Naive B cell (primary cell): ENCODE measurements at regions not wholly inside any gene's neighbourhood (a gene's known extent, or its start where the extent isn't known, plus 50 kb on each side); places are given as distances from the start of the nearest gene placed in this dataset.
"Not testable (repeated sequence)": the region's sequence is repeated elsewhere in the genome, so short reads cannot be mapped to it uniquely, and the experiment has no call there.

Source experiments
- ATAC-seq, 2 donors: fragments of 150-1000 bp; cut with Tn5 transposase; 2 replicates each; pipeline ENCODE4 v1.10.0; 2021; ENCODE audit warnings: low read depth in 2 of 2, mild to moderate bottlenecking in 2 of 2, moderate library complexity in 2 of 2
- DNase-seq: peaks from one replicate; pipeline ENCODE4 v3.0.0; 2022
- H3K27ac Mint-ChIP-seq, 6 donors: one replicate each; pipeline ENCODE4 v1.8.0; 2020 to 2022; ENCODE audit warnings: mild to moderate bottlenecking in 6 of 6, mixed read lengths in 6 of 6, moderate library complexity in 5 of 6, inconsistent platforms in 2 of 6
- H3K27me3 Mint-ChIP-seq, 3 donors: one replicate each; pipeline ENCODE4 v1.8.0; 2021 to 2022; ENCODE audit warnings: mixed read lengths in 3 of 3, mild to moderate bottlenecking in 1 of 3
- H3K36me3 Mint-ChIP-seq, 2 donors: one replicate each; pipeline ENCODE4 v1.8.0; 2020 to 2022; ENCODE audit warnings: mixed read lengths in 2 of 2, inconsistent platforms in 1 of 2, mild to moderate bottlenecking in 1 of 2
- H3K4me1 Mint-ChIP-seq, 3 donors: one replicate each; pipeline ENCODE4 v1.8.0; 2020 to 2022; ENCODE audit warnings: mixed read lengths in 3 of 3, inconsistent platforms in 1 of 3, mild to moderate bottlenecking in 1 of 3, moderate library complexity in 1 of 3
- H3K4me3 Mint-ChIP-seq, 8 donors: one replicate each; pipeline ENCODE4 v1.8.0; 2020 to 2022; ENCODE audit warnings: mild to moderate bottlenecking in 8 of 8, mixed read lengths in 8 of 8, moderate library complexity in 8 of 8, inconsistent platforms in 2 of 8
- H3K9me3 Mint-ChIP-seq, 7 donors: one replicate each; pipeline ENCODE4 v1.8.0; 2020 to 2022; ENCODE audit warnings: mixed read lengths in 7 of 7, mild to moderate bottlenecking in 5 of 7, inconsistent platforms in 2 of 7, moderate library complexity in 1 of 7

DNA sequence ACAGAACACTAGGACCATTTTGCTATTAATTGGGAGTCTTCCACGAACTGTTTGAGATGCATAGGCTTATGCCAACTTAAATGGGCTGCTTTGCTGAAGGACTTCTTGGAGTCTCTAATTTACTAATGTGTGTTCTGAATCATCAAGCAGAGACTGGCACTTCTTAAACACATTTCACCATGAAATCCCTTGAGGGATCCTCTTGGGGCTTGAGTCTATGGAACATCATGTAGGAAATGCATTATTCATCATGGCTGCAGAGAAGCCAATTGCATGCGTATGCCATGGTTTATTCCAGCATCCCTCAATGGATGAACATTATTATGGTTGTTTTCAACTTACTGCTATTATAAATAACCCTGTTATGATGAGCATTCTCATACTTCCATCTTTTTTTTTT lies 73.4 kb downstream of the FGD2 start:
- Mint-ChIP-seq H3K9me3 (no peaks in the 10 kb centered on the region), H3K4me1 (no peaks in the 10 kb centered on the region), H3K36me3 (no peaks in the 10 kb centered on the region), H3K4me3 (no peak overlapping the region), H3K27me3 (peaks cover 0 to 12% (median 4%) of the 10 kb centered on the region in 3 donors), H3K27ac (no peak overlapping the region)
- DNase-seq = no peak
- ATAC-seq = no peak

DNA sequence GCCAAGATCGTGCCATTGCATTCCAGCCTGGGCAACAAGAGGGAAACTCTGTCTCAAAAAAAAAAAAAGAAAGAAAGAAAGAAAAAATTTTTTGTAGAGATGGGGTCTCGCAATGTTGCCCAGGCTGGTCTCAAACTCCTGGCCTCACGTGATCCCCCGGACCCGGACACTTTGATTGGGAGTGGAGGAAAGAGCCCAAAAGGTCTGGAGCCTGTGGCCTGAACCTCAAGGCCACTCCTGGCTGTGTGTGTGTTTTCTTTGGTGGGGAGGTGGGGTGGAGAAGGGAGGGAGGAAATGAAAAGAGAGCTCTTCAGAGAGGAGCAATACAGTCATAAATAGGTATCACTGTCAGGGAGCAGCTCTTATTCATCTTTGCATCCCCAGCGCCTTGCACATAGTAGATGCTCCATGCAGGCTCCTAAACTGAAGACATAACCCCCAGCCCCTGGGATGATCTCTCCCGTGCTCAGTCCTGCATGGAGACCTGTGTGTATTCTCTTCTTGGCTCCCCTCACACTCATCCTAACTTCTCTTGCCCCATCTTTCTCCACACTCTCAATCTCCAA lies 75.7 kb downstream of the FGD2 start:
- H3K27ac Mint-ChIP-seq = peak overlapping the region in 2 of 6 donors; percentile 12
- DNase-seq = no peak

DNA sequence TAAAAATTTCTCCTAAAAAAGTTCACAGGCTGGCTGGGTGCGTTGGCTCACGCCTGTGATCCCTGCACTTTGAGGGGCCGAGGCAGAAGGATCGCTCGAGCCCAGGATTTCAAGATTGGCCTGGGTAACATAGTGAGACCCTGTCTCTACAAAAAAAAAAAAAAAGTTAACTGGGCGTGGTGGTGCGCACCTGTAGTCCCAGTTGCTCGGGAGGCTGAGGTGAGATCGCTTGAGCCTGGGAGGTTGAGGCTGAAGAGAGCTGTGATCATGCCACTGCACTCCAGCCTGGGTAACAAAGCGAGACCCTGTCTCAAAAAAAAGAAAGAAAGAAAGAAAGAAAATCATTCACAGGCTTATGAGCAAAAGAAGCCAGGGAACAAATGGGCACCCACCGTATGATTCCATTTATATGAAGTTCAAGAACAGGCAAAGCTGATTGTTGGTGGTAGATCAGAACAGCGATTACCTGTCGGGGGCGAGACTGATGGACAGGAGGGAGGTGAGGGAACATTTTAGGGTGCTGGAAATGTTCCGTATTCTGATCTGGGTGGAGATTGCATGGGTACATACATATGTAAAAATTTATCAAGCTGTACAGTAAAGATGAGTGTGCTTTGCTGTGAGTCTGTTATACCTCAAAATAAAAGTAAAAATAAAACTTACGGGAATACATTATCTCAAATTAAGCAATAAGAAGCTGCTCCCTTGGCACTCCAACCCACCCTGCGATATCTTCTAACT lies 77.1 kb downstream of the FGD2 start:
- H3K27ac Mint-ChIP-seq = peak overlapping the region in 1 of 6 donors; percentile 28

More for the DNA sequence above, 75.7 kb downstream of the FGD2 start:
- H3K4me1 Mint-ChIP-seq = no peaks in the 10 kb centered on the region
- H3K36me3 Mint-ChIP-seq = no peaks in the 10 kb centered on the region
- no peak for ATAC-seq
- H3K4me3 Mint-ChIP-seq = no peak overlapping the region
- no peaks in the 10 kb centered on the region for H3K9me3 Mint-ChIP-seq
- H3K27me3 Mint-ChIP-seq = peaks cover 0 to 12% (median 4%) of the 10 kb centered on the region in 3 donors

DNA sequence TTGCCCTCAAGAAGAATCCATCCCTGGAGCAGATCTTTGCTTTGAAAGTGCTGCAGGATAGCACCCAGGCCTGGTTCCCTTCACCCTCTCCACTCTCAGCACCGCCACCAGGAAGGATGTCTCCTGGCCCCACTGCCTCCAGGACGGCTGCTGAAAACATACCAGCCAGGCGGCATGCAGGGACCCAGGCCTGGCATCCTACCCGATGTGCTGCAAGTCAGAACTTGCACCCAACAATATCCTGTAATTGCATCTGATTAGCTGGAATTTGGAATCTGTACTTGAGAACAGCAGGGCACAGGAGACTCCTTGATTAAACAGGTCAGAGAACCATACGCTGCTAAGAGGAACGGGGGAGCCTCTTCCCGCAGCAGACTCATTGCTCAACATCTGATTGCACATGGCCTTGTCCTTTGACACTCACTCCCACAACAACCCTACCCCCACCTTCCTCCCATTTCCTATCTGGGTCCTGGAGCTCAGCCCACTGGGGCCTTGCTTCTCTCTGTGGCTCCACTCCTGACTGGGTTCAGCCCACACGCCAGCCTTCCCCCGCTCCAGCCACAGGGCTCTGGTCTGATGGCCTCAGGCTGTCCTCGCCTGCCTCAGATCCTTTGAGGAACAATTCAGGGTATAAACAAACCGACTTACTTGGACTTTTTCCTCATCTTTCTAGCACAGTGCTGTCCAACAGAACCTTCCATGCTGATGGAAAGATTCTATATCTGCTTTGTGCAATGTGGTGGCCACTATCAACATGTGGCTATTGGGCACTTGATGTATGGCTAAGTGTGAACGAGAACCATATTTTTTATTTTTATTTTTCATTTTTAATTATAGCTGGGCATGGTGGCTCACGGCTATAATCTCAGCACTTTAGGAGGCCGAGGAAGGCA lies 78.0 kb downstream of the FGD2 start:
- H3K27ac Mint-ChIP-seq = peak overlapping the region in 3 of 6 donors; percentile 29 to 57 (median 54)

More for the DNA sequence above, 77.1 kb downstream of the FGD2 start:
- Mint-ChIP-seq H3K4me3 (no peak overlapping the region), H3K4me1 (no peaks in the 10 kb centered on the region), H3K27me3 (peaks cover 0 to 7% (median 4%) of the 10 kb centered on the region in 3 donors), H3K36me3 (no peaks in the 10 kb centered on the region), H3K9me3 (no peaks in the 10 kb centered on the region)
- DNase-seq = no peak
- ATAC-seq = no peak

DNA sequence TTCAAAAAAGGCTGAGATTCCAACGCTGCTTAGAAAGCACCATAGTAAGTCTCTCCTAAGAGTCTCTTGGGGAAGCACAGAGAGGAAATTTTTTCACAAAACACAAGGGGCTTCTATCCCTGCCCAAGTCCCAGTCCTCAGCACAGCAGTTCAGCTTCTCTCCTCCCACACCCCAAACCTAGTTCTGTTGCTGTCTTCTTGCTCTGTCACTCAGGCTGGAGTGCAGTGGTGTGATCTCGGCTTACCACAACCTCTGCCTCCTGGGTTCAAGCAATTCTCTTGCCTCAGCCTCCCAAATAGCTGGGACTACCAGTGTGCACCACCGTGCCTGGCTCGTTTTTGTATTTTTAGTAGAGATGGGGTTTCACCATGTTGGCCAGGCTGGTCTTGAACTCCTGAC lies 79.2 kb downstream of the FGD2 start:
- H3K27ac Mint-ChIP-seq, H3K27me3 Mint-ChIP-seq, H3K4me1 Mint-ChIP-seq, DNase-seq, H3K9me3 Mint-ChIP-seq, H3K36me3 Mint-ChIP-seq, ATAC-seq, H3K4me3 Mint-ChIP-seq: not testable (repeated sequence)

More for the DNA sequence above, 78.0 kb downstream of the FGD2 start:
- DNase-seq = no peak
- Mint-ChIP-seq H3K9me3 (no peaks in the 10 kb centered on the region), H3K4me1 (no peaks in the 10 kb centered on the region), H3K36me3 (no peaks in the 10 kb centered on the region), H3K27me3 (peaks cover 0 to 4% (median 4%) of the 10 kb centered on the region in 3 donors), H3K4me3 (no peak overlapping the region)
- ATAC-seq = no peak

DNA sequence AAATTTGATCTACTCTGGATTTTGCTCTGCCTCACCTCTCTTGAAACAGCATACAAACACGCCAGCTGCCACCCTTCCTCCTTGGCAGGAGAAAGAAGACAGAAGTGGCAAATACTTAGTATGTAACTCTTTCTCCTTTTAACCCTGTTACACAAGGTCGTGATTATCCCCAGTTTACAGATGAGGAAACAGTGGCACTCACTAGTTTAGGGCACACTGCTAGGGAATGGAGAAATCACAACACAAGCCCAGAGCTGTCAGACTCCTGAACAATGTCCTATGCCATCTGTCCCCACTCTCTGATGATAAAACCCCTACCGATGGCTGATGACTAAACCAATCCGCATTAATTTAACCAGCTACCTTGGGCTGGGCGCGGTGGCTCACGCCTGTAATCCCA lies 79.7 kb downstream of the FGD2 start:
- DNase-seq (no peak), ATAC-seq (no peak)
- H3K27ac Mint-ChIP-seq = peak overlapping the region in 1 of 6 donors; percentile 20
- H3K9me3 Mint-ChIP-seq = no peaks in the 10 kb centered on the region
- no peaks in the 10 kb centered on the region for H3K36me3 Mint-ChIP-seq
- peaks cover 0 to 9% (median 4%) of the 10 kb centered on the region in 3 donors for H3K27me3 Mint-ChIP-seq
- no peaks in the 10 kb centered on the region for H3K4me1 Mint-ChIP-seq
- no peak overlapping the region for H3K4me3 Mint-ChIP-seq

DNA sequence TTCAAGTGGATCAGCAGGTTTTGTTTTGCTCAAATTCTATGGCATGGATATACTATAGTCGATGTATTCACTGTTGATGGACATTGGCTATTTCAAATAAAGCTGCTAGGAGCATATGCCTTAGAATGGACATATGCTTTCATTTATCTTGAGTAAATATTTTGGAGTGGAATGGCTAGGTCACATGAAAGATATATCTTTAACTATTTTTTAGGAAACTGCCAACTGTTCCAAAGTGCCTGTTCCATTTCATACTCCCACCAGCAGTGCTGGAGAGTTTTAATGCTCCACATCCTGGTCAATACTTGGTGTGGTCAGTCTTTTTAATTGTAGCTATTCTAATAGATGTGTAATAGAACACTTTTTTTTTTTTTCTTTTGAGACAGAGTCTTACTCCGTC lies 81.1 kb upstream of the PIM1 start:
- H3K36me3 Mint-ChIP-seq = no peaks in the 10 kb centered on the region
- H3K4me3 Mint-ChIP-seq = no peak overlapping the region
- no peak for ATAC-seq
- no peaks in the 10 kb centered on the region for H3K9me3 Mint-ChIP-seq
- peaks cover 0 to 5% (median 0%) of the 10 kb centered on the region in 3 donors for H3K27me3 Mint-ChIP-seq
- DNase-seq = no peak
- no peak overlapping the region for H3K27ac Mint-ChIP-seq
- H3K4me1 Mint-ChIP-seq = no peaks in the 10 kb centered on the region

DNA sequence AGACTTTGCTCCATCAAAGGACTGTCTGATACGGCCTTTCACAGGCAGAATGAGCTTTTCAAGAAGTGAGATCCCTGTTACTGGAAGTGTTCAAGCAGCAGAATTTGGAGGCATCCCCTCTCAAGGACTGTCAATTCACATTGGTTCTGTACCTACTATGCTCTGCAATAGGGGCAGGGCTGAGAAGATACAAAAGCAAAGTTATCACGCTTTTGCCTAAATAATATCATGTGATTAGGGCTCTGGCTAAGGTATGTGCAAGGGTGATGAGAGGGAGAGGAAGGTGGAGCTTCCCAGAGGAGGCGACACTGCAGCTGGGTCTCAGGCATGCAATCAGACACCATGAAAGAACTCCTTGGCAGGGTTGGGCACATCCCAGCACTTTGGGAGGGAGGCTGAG lies 80.2 kb upstream of the PIM1 start:
- Mint-ChIP-seq H3K9me3 (no peaks in the 10 kb centered on the region), H3K27me3 (peaks cover 0 to 5% (median 0%) of the 10 kb centered on the region in 3 donors), H3K4me1 (no peaks in the 10 kb centered on the region), H3K36me3 (no peaks in the 10 kb centered on the region), H3K27ac (peak overlapping the region in 1 of 6 donors; percentile 53), H3K4me3 (no peak overlapping the region)
- ATAC-seq (no peak), DNase-seq (no peak)

DNA sequence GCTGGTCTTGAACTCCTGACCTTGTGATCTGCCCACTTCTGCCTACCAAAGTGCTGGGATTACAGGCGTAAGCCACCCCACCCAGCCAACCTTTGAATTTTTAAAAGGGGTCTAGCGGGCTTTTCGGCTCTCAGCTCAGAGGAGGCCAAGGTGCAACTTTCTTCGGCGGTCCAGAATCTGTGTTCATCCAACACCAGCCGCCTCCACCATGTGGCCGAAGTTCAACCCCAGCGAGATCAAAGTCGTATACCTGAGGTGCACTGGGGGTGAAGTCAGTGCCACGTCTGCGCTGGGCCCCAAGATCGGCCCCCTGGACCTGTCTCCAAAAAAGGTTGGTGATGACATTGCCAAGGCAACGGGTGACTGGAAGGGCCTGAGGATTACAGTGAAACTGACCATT lies 78.8 kb upstream of the PIM1 start:
- not testable (repeated sequence) for H3K27me3 Mint-ChIP-seq, H3K27ac Mint-ChIP-seq, H3K4me1 Mint-ChIP-seq, DNase-seq, H3K9me3 Mint-ChIP-seq, ATAC-seq, H3K36me3 Mint-ChIP-seq
- peak overlapping the region in 2 of 8 donors; percentile 6 to 25 for H3K4me3 Mint-ChIP-seq

DNA sequence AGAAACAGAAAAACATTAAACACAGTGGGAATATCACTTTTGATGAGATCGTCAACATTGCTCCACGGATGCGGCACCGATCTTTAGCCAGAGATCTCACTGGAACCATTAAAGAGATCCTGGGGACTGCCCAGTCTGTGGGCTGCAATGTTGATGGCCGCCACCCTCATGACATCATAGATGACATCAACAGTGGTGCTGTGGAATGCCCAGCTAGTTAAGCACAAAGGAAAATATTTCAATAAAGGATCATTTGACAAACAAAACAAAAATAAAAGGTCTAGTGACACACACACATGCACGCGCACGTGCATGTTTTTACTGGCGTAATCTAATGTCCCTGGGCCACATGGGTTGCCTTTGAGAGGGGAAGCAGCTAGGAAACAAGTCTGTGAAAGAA lies 78.4 kb upstream of the PIM1 start:
- H3K4me3 Mint-ChIP-seq, H3K4me1 Mint-ChIP-seq, H3K27me3 Mint-ChIP-seq, H3K36me3 Mint-ChIP-seq, H3K27ac Mint-ChIP-seq, H3K9me3 Mint-ChIP-seq, DNase-seq, ATAC-seq: not testable (repeated sequence)

DNA sequence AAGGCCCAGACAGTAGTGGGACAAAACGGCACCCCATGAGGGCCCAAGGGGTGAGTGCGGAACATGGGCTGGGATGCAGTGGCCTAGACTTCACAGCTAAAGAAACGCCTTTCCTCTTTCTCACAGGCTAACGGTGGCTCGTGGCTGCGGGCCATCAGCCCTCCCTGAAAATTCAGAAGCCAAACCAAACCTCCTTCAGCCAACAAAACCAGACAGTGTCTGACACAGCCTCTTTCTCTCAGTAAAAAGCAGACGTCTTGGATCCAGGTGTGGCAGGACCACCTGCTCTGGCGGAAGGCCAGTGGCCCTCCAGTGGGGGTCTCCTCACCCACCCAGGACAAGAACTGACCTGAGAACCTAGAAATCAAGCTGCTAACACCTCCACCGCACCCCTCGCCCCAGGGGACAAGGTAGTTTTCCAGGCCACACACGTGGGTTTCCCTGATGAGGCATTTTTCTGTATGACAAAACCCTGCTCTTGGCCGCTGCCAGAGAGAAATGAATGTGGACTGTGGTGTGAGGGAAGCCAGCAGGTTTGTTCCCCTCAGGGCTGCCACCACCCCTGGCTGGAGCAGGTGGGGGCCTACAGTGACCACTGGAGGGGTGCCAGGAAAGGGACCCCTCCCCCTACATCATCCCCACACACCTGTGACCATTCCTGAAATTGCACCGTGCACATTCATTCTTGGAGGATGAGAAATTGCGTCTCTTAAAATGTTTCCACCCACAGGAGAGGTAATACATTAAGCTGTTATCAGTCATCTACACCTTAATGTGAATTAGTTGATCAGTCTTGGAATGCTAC lies 76.8 kb upstream of the PIM1 start:
- H3K36me3 Mint-ChIP-seq = no peaks in the 10 kb centered on the region
- peak overlapping the region in 2 of 6 donors; percentile 18 to 77 for H3K27ac Mint-ChIP-seq

DNA sequence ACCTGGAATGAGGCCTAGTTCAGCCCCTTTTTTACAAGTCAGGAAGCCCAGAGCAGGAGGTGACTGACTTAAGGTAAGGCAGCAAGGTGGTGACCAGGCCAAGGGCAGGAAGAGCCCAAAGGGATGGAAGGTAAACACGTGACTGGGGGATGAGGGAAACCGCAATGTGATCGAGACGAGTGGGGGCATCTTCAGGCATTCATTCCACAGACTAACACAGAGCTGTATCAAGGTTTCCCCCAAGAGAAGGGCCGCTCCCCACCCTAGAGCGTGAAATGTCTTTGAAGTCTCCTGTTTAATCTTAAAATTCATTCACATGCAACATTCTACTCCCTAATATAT lies 76.3 kb upstream of the PIM1 start:
- H3K36me3 Mint-ChIP-seq = no peaks in the 10 kb centered on the region
- no peaks in the 10 kb centered on the region for H3K4me1 Mint-ChIP-seq
- no peaks in the 10 kb centered on the region for H3K9me3 Mint-ChIP-seq
- no peak overlapping the region for H3K4me3 Mint-ChIP-seq
- ATAC-seq (no peak), DNase-seq (no peak)
- peak overlapping the region in 2 of 6 donors; percentile 32 to 77 for H3K27ac Mint-ChIP-seq
- H3K27me3 Mint-ChIP-seq = peaks cover 0 to 5% (median 0%) of the 10 kb centered on the region in 3 donors

More for the DNA sequence above, 76.8 kb upstream of the PIM1 start:
- H3K4me3 Mint-ChIP-seq = no peak overlapping the region
- no peaks in the 10 kb centered on the region for H3K9me3 Mint-ChIP-seq
- DNase-seq (no peak), ATAC-seq (no peak)
- peaks cover 0 to 5% (median 0%) of the 10 kb centered on the region in 3 donors for H3K27me3 Mint-ChIP-seq
- no peaks in the 10 kb centered on the region for H3K4me1 Mint-ChIP-seq

DNA sequence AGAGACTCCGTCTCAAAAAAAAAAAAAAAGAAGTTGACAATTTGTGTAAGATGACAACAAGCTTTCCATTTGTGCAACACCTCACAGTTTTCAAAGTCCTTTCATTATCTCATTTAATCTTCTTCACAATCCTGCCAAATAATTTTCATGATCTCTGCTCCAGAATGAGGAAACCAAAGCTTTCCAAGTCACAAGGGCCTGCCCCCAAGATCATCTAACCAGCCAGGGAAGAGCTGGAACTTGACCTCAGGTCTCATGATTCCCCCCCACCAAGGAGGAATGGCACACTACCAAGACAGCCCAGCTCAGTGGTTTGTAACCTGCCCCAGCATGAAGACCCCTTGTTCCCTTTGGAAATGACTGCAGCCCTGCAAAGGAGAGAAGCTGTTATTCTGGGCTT lies 74.0 kb upstream of the PIM1 start:
- Mint-ChIP-seq H3K27ac (no peak overlapping the region), H3K36me3 (no peaks in the 10 kb centered on the region), H3K4me3 (no peak overlapping the region), H3K4me1 (peaks cover 0 to 4% (median 0%) of the 10 kb centered on the region in 3 donors), H3K27me3 (no peaks in the 10 kb centered on the region), H3K9me3 (no peaks in the 10 kb centered on the region)
- DNase-seq = no peak
- no peak for ATAC-seq
